HG03439 (cell line): ENCODE measurements at regions not wholly inside any gene's neighbourhood (a gene's known extent, or its start where the extent isn't known, plus 50 kb on each side); places are given as distances from the start of the nearest gene placed in this dataset.

Source experiments
- ATAC-seq: cut with Tn5 transposase; IDR thresholded peaks from one replicate; pipeline ENCODE4 v1.9.1; 2021; ENCODE audit warnings: mild to moderate bottlenecking, moderate library complexity; ENCODE audit not compliant: unreplicated experiment

DNA sequence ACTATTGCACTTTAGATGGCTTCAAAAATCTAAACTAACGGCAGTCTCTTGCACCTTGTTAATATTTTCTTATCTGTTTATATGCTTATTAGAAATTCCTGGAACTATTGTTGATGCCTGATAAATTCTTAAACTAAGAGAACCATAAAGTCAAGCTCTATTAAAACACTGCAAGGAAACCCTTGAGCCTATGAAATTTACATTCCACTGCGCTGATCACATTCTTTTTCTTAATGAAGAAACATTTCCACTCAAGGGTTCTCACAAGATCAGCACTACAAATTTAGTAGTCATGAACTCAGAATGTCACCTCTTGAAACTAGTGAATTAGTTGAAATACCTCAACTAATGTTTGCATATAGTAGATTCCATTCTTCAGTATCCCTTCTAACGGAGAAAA, 331.8 kb upstream of the SLC8A1 start:
- no peak for ATAC-seq

DNA sequence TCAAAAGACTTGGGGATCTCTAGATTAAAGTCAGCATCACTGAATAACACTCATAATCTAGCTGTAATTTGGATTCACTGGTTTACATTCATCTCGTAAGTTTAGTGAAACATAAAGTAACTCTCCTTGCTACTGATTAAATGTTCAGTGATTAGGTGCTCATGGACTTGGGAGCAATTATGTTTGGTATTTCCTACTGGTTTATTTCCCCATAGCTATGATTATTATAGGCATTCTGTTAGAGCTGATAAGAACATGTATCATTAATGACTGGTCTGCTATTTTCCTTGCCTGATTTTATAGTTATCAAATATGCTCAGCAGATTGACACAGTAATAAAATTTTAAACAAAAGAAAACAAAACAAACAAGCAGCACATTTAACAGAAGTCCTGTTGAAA, 334.7 kb upstream of the SLC8A1 start:
- no peak for ATAC-seq

DNA sequence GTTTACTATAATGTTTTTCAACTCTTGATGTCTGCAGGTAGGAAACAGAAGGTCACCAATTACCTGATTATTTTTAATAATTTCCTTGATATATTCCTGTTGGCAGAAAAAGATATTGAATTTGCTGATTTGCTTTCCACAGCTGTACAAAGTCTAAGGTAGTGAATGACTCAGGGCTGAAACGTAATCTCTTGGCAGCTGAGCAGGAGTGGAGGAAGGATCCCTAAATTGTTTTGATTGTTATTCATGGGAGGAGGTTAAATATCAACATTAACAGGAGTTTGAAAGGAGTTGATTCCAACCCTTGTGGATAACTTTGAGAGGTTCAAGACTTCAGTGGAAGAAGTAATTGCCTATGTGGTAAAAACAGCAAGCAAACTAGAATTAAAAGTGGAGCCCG, 345.2 kb upstream of the SLC8A1 start:
- no peak for ATAC-seq

DNA sequence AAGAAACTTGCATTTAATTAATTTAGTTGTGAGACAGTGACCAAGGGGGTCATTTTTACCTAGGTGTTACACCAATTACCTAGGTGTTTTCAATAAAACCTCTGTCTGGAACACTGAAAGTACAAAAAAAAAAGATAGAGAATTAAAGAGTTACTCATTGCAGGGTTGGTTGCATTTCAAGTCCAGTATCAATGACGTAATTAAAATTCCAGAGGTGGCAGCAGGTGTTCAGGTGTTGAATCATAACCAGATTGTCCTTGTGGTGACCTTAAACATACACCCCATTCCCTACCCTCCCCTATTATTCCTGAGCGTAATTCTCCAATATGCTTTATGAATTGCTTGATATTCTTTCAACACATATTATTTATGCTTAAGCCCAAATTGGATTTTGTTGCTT, 352.0 kb upstream of the SLC8A1 start:
- no peak for ATAC-seq

DNA sequence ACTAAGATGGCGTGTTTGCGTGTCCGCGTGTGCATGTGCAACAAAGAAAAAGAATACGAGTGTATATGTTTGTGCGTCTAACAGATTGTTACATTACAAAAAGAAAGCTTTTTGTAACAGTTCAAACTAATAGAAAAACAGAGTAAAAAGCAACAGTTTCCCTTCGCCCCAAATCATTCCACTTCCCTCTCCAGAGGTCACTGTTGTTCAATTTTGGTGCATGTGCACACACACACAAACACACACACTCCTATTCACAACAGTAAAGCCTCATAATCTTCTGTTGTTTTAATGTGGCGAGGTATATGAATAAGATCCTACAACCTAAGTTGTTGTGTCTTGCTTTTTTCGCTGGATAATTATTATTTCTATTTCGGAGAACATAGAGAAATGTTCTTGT, 357.3 kb upstream of the SLC8A1 start:
- no peak for ATAC-seq

DNA sequence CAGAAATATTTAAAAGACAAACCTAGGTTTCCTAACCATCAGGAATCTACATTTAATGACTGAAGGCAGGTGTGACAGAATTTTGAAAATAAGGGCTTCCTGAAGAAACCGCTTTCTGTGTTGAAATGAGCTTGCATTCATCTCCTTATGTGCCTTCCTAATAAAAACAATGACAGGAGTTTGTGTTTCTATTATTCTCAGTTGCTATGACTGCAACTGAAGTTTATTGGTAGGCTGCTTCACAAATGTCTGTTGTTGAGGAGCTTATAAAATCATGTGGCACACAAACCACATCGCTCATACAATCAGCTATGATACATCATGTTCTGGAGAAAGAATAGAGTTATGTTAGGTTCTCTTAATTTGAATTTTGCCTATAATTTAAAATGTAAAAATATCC, 362.7 kb upstream of the SLC8A1 start:
- no peak for ATAC-seq

DNA sequence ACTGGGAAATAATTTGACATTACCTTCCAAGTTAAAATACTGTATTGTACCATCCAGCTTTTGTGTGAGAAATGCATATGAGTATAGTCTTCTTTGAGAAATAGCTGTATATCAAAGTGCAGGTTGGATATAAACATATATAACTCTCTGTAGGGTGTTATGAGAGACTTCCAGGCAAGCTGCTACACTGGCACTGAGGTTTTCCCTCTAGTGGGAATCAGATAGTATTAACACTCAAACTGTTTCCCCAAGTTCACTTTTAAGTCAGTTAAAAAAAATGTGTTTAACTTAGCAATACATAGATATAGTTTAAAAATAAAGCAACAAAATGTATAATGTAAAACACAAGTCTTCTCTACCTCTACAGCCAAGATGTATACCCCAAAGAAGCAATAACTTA, 368.4 kb upstream of the SLC8A1 start:
- ATAC-seq, result no peak

DNA sequence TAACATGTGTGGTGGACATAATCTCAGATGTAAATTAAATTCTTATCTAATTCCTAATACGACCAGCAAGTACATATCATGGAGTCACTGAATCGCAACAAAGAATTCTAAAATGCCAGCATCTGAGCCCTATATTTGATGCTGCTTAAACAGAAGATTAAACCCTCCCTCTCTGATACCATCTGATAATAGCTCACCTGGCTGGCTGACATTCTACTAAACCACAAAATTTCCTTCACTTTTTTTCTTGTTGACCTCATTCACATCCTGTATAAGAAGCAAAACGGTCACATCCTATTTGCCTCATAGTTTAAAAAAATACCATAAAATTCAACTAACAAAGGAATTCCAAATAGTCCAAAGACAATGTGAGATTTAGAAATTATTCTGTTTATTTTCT, 371.6 kb upstream of the SLC8A1 start:
- ATAC-seq, result no peak

DNA sequence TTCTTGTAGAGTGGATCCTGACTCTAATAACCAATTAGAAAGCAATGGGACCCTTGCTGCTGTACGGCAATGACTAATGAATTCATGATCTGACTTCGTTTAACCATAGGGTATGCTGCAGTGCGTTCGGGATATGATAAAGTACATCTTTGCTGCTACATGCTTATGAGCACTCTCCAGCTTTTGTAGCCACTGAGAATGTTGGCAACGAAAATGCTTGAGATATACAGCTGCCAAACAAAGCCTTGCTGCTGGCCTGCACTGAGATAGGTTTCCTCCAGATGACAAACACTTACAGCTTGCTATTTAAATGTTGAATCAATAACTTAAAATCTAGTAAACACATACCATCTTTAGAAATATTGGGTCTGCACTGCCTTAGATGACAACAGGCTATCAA, 372.4 kb upstream of the SLC8A1 start:
- ATAC-seq, result no peak

DNA sequence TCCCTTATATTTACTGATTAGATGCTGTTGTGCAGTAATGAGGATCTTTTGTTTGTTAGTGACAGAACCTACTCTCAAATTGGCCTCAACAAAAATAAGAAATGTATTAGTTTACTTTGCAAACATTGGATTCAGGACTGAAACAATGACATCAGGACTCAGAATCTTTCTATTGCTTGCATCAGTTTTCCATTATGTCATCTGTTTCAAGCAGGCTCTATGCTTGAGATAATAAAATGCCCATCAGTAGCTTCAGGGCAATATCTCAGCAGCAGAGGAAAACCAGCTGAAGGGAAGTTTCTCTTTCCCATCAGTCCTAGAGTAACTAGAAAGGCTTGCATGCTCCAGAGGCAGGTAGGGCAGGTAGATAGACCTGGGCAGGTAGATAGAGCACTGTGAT, 375.5 kb upstream of the SLC8A1 start:
- ATAC-seq, result no peak

DNA sequence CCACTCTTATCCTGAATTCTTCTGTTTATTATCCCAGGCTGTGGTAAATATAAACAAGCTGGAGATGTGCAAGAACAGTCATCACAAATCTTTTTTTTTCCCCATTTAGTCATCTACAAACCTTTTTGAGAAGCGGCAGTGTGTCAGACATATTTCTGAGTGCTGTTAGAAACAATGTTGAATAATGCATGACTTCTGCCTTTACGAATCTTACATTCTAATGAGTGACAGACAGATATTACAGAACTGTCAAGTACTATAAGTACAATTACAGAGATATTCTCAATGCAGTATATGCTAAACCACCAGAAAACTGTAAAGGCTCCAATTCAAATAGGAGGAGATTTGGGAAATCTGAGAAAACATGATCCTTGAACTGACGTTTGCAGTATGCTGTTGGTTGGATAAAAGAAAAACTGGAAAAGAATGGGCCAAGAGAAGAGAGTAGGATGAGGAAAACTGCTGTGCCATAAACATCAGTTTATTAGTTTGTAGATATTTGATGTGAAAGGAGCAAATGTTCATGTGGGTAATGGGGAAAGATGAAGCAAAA, 379.5 kb upstream of the SLC8A1 start:
- ATAC-seq, result no peak

DNA sequence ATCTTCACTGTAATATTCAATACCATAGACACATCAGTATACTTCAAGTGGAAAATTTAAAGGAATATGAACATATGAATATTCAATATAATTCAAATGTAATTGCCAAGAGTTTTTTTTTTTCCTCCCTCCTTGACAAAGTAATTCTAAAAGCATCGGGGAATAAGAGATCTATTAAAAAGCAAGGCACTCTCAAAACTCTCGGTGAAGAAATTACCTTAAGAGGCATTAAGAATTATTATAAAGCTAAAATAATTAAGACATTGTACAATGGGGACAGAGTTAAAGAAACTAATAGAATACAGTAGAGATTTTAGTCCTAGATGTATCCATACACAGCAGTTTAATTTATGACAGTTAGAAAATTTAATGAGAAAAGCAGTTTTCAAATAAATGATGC, 390.0 kb upstream of the SLC8A1 start:
- ATAC-seq, result no peak

DNA sequence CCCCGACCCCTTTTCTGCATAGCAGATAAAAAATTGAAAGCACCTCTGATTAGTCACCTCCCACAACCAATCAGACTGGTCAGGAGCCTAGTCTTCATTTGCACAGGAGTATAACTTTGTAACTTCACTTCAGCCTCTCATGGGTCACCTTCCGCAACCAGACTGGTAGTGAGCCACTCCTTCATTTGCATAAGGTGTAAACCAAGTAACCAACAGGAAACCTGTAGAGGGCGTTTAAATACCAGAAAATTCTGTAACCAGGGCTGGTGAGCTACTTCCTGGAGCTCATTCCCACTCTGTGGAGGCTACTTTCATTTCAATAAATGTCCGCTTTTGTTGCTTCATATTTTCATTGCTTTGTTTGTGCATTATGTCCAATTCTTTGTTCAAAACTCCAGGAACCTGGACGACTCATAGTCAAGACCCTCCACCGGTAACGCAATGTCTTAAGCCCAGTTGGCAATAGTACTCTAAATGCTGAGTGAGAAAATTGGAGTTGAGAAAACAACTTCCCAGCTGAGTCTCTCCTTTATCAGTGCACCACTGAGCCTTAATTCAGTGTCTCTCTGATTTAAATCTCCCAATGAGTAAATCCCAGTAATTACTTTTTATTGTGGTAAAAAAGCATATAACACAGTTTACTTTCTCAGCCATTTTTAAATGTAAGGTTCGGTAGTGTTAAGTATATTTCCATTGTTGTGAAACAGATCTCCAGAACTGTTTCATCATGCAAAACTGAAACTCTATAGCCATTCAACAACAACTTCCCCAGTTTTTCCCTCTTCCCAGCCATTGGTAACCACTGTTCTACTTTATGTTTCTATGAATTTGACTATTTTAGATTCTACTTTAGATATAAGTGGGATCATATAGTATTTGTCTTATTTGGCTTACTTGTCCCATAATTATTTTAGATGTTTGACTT, 392.7 kb upstream of the SLC8A1 start:
- no peak for ATAC-seq

DNA sequence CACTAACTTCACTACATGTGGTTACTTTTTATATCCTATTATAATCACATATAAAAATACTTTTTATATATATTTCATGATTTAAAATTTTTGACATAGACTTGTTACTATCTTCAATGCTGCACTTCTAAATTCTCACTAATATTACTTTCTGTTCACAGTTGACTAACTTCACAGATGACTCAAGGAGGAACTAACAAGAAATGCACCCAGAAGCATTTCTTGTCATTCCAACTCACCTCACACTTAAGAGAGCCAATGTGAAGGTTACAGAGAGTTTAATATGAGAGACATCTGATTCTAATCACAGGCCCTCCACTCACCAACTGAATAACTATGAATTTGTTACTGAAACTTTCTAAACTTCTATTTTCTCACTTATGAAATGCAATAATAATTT, 399.8 kb upstream of the SLC8A1 start:
- ATAC-seq, result no peak

DNA sequence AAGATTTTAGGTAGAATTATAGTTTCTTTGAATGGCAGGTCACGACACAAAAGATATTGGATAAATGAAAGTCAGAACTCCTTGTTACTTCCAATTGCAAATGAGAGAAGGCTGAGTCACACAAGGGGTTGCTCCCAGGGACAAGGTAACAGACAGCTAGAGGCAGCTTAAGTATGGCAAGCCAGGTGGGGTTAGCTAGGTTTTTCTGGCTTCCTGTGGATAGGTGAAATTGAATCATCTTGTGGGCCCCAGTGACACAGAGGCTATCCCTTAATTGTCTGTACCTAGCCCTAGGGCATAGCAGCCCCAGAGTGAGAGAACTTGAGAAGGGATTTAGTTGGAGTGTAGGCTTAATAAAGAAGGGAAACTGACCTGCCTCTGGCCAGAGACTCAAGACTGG, 407.7 kb upstream of the SLC8A1 start:
- ATAC-seq, result no peak

DNA sequence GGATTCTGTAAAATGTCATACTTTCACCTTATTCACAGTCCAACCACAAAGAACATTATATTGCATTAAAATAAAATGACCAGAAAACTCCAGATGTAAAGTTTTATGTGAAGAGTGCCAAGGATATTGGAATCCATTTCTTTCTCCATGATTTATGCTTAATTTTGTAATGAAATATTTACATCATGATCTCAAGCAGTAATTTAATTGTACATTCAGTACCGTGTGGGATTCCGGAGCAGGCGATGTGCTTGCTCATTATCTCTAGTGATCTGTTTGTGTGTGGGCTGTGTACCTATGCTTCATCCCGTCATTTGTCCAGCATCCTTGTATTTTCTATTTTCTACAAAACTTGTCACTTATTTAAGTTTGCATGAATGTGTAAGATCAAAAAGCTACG, 415.9 kb upstream of the SLC8A1 start:
- no peak for ATAC-seq

DNA sequence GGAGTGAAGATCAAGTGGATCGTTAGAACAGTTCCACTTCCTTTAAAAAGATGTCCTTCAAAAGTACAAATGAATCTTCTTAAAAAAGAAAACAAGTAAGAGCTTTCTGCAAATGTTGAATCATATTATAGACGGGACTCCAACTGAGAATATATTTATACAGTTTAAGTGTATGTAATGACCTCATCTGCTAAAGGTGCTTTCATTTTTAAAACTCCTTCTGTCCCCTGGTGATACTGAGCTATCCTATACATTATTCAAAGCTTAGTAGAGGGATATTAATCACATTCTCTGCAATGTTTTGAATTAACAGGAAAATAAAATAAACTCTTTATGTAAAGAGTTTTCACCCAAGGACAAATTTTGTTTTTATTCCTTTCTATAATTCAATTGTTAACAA, 420.7 kb upstream of the SLC8A1 start:
- no peak for ATAC-seq

DNA sequence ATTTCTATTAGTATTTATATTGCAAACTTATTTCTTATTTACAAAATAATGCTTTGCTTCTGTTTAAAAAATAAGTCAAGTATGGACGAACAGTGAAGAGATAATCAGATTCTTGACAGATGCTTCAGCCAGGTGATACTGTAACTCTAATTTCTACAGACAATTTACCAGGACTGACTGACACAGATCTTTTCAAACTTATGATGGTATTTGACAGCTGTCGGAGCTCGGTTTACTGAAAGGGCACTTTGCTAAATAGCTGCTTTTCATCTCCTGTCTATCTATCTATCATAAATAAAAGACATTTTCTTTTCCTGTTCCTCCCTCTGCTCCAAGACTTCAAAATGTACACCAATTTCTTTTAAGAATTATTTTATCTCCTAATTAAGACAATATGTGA, 422.5 kb upstream of the SLC8A1 start:
- ATAC-seq, result no peak

DNA sequence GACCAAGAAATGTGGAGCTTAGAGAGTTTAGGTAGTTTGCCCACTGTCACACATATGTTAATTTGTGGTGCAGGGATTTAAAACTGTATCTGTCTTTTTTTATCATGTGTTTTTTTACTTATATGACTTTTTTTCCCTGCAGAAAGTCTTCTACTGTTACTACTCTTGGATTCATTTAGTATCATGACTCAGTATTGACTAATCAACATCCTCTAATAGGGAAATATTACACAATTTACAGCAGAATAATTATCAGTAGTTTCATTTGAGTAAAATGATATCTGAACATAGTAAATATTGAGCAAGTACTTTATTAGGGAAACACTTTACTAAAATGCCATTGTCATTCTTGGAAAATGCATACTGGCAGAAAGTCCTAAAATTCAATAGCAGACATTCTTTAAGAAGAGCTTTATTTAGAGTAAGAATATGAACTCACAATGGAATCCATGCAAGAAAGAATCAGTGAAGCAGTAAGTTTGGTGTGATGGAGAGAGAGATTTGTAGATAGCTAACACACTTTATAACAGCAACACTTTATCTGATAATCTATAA, 425.9 kb upstream of the SLC8A1 start:
- no peak for ATAC-seq

DNA sequence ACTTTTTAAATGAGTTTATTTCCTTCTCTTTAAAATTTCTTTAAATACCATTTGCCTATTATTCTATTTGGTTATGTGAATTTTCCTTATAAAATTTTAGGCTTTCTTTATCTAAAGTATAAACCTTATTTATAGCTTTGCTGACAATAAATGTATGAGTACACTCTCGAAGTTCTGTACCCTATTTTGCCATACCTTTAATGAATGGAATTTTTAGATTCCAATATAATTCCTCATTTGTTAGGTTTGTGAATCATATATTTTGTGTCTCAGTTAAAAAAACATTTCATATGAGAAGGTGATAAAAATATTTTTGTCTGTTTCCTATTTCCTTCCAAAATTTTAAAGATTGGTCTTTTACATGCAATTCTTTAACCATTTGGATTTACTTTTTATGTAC, 427.4 kb upstream of the SLC8A1 start:
- no peak for ATAC-seq

DNA sequence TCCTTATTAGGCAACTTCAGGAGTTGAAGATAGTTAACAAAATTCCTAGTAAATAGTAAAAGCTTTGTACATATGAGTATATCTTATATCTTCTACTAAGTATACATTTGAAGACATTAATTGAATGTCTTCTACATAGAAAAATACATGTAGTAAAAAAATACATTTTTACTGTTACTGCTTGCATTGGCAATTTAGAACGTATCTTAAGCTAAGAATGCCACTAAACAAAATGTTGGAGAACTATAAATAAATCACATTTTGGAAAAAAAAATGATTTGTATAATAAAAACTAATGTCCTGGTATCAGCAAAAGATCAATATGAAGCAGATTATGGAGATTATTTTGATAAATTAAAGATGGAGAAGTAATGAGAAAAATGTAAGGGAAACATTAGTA, 434.2 kb upstream of the SLC8A1 start:
- no peak for ATAC-seq

DNA sequence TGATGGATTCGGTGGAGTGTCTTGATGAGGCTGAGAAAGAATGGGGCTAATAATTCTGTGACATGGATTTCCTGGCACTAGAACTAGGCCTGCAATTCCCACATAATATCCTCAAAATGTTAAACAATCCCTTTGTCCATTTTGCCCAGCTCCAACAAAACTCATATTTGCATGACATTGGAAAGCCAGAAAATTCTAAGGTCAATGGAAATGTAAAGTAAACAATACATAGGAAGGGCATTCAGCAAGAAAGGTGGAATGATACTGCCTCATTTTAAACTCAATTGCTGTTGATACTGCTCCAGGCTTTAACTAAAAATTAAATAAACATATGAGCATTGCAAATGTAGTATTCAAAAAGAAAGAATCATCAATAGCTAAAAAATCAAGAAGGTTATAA, 434.8 kb upstream of the SLC8A1 start:
- no peak for ATAC-seq

DNA sequence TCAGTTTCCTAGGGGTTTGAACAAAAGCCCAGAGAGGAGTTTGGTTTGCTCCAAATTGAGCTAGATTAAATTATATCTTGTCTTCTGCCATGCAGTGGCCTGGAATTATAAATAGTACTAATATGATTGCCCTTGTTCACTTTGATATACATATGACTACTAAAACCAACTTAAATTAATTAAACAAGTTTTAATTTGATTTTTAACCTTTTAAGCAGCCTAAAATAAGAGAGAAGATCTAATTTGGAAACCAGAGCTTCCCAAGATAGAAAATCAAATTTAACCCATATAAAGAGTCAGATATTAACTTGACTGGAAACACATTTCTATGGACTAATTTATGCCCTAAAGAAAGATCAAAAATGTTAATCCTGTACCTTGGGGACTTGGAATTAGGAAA, 444.5 kb upstream of the SLC8A1 start:
- no peak for ATAC-seq
